GM12875 (cell line): ENCODE measurements at regions not wholly inside any gene's neighbourhood (a gene's known extent, or its start where the extent isn't known, plus 50 kb on each side); places are given as distances from the start of the nearest gene placed in this dataset.

ENCODE experiments used
- H3K4me3 ChIP-seq: one replicate; pipeline ENCODE4 v1.5.1; 2011; ENCODE audit warnings: low read depth, low read length, control low read depth
- CTCF ChIP-seq: IDR thresholded peaks from 2 replicates; pipeline ENCODE4 v1.5.1; 2011; ENCODE audit warnings: low read depth, mild to moderate bottlenecking, control low read depth, inconsistent platforms, low read length, moderate library complexity, borderline replicate concordance; ENCODE audit not compliant: insufficient read depth

GRCh38 chr3:110099711-110100110 is 762.4 kb upstream of the DPPA4 start:
- no peak for TF ChIP-seq CTCF
- H3K4me3 ChIP-seq = no peak overlapping the region

- H3K4me3 ChIP-seq = no peak overlapping the region
- TF ChIP-seq CTCF = no peak
Observed at GRCh38 chr3:110101361-110101760, 764.0 kb upstream of the DPPA4 start.

- no peak for TF ChIP-seq CTCF
- H3K4me3 ChIP-seq = no peak overlapping the region
Observed at GRCh38 chr3:110106805-110107204, 769.5 kb upstream of the DPPA4 start.

- no peak for TF ChIP-seq CTCF
- H3K4me3 ChIP-seq = no peak overlapping the region
Observed at GRCh38 chr3:110123946-110124345, 786.6 kb upstream of the DPPA4 start.

- TF ChIP-seq CTCF = no peak
- H3K4me3 ChIP-seq = no peak overlapping the region
Observed at GRCh38 chr3:110126065-110126464, 788.7 kb upstream of the DPPA4 start.

GRCh38 chr3:110133971-110134370 is 796.6 kb upstream of the DPPA4 start:
- TF ChIP-seq CTCF = no peak
- no peak overlapping the region for H3K4me3 ChIP-seq

GRCh38 chr3:110139048-110139447 is 801.7 kb upstream of the DPPA4 start:
- TF ChIP-seq CTCF = no peak
- no peak overlapping the region for H3K4me3 ChIP-seq
